Lung (tissue), 11 donors: ENCODE measurements at regions not wholly inside any gene's neighbourhood (a gene's known extent, or its start where the extent isn't known, plus 50 kb on each side); places are given as distances from the start of the nearest gene placed in this dataset.

Experiments
- ATAC-seq: fragments of 200-7000 bp; cut with Tn5 transposase; one replicate; pipeline ENCODE4 v1.9.1; 2020; ENCODE audit warnings: moderate number of reproducible peaks; ENCODE audit not compliant: insufficient read depth, low FRiP score
- DNase-seq, 3 donors: peaks; one replicate each; pipeline ENCODE4 v3.0.0-alpha.2; 2013 to 2017
- H3K27ac ChIP-seq, 2 donors: one replicate each; pipeline ENCODE4 v1.5.1; 2013; ENCODE audit warnings: mild to moderate bottlenecking in 2 of 2, moderate library complexity in 2 of 2, control low read depth in 1 of 2, inconsistent platforms in 1 of 2, low read depth in 1 of 2, low read length in 1 of 2
- H3K27me3 ChIP-seq, 3 donors: one replicate each; pipeline ENCODE4 v1.5.1; 2013; ENCODE audit warnings: low read length in 2 of 3; ENCODE audit not compliant: control insufficient read depth in 3 of 3, insufficient read depth in 3 of 3
- H3K36me3 ChIP-seq, 4 donors: one replicate each; pipeline ENCODE4 v1.5.1; 2013; ENCODE audit warnings: low read length in 4 of 4, mild to moderate bottlenecking in 1 of 4, moderate library complexity in 1 of 4; ENCODE audit not compliant: control insufficient read depth in 4 of 4, insufficient read depth in 4 of 4
- H3K4me1 ChIP-seq, 5 donors: one replicate each; pipeline ENCODE4 v1.5.1; 2013; ENCODE audit warnings: low read length in 5 of 5, mild to moderate bottlenecking in 2 of 5, moderate library complexity in 1 of 5; ENCODE audit not compliant: control insufficient read depth in 5 of 5, insufficient read depth in 5 of 5
- H3K4me3 ChIP-seq: one replicate; pipeline ENCODE4 v1.5.1; 2013; ENCODE audit warnings: mild to moderate bottlenecking, control low read depth, moderate library complexity
- H3K9ac ChIP-seq, 2 donors: one replicate each; pipeline ENCODE4 v1.5.1; 2013; ENCODE audit warnings: low read length in 2 of 2, control low read depth in 1 of 2; ENCODE audit not compliant: insufficient read depth in 1 of 2
- H3K9me3 ChIP-seq, 4 donors: one replicate each; pipeline ENCODE4 v1.5.1; 2013; ENCODE audit warnings: low read length in 3 of 4, mild to moderate bottlenecking in 1 of 4, moderate library complexity in 1 of 4; ENCODE audit not compliant: control insufficient read depth in 4 of 4, insufficient read depth in 3 of 4
- CTCF ChIP-seq: IDR thresholded peaks from 2 replicates; pipeline ENCODE4 v1.5.1; 2012; ENCODE audit warnings: mild to moderate bottlenecking; ENCODE audit errors: control extremely low read depth, extremely low read depth
- WGBS, 2 donors: extraction: QIAGEN DNeasy Blood & Tissue Kit; methylation state at CpG; one replicate each; pipeline ENCODE4 v1.1.7; 2013; 5-methylcytosine and 5-hydroxymethylcytosine counted together
- donor health status: control.
- donor health status: control.
- donor health status: Bipolar disorder and iron deficiency.
- donor health status: healthy.
- donor health status: DM: yes; HTN: yes; CAD: no.

GRCh38 chr17:17400566-17401184 is 76.1 kb upstream of the MED9 start:
- WGBS, 2 donors, result 88 to 89% methylated on average over 14 of the region's 14 CpGs
- TF ChIP-seq CTCF, result no peak

GRCh38 chr17:17401271-17401781 is 75.5 kb upstream of the MED9 start:
- no peak for ATAC-seq
- 71 to 72% methylated on average over 12 of the region's 12 CpGs for WGBS, 2 donors
- no peak for TF ChIP-seq CTCF

More at GRCh38 chr17:17400566-17401184, 76.1 kb upstream of the MED9 start:
- H3K4me3 ChIP-seq, result no peak overlapping the region
- ATAC-seq (no peak), DNase-seq (no peak)
- no peak overlapping the region for H3K27ac ChIP-seq
- peaks cover 0 to 20% (median 7%) of the 10 kb centered on the region in 5 donors for H3K4me1 ChIP-seq
- H3K9ac ChIP-seq, result no peak overlapping the region
- no peaks in the 10 kb centered on the region for H3K36me3 ChIP-seq
- peaks cover 0 to 2% (median 0%) of the 10 kb centered on the region in 4 donors for H3K9me3 ChIP-seq
- H3K27me3 ChIP-seq, result no peaks in the 10 kb centered on the region

GRCh38 chr17:17402558-17402957 is 74.2 kb upstream of the MED9 start:
- H3K4me1 ChIP-seq, result peaks cover 0 to 20% (median 7%) of the 10 kb centered on the region in 5 donors
- H3K27me3 ChIP-seq, result no peaks in the 10 kb centered on the region
- WGBS, 2 donors, result 76 to 78% methylated on average over 6 of the region's 6 CpGs
- no peak for TF ChIP-seq CTCF
- DNase-seq, result no peak
- no peak overlapping the region for H3K9ac ChIP-seq
- no peak overlapping the region for H3K27ac ChIP-seq
- no peaks in the 10 kb centered on the region for H3K9me3 ChIP-seq
- H3K4me3 ChIP-seq, result no peak overlapping the region
- ATAC-seq, result no peak
- H3K36me3 ChIP-seq, result no peaks in the 10 kb centered on the region

More at GRCh38 chr17:17401271-17401781, 75.5 kb upstream of the MED9 start:
- no peaks in the 10 kb centered on the region for H3K27me3 ChIP-seq
- H3K36me3 ChIP-seq, result no peaks in the 10 kb centered on the region
- no peak overlapping the region for H3K4me3 ChIP-seq
- DNase-seq, result no peak
- no peak overlapping the region for H3K9ac ChIP-seq
- H3K9me3 ChIP-seq, result peaks cover 0 to 2% (median 0%) of the 10 kb centered on the region in 4 donors
- peaks cover 0 to 20% (median 7%) of the 10 kb centered on the region in 5 donors for H3K4me1 ChIP-seq
- no peak overlapping the region for H3K27ac ChIP-seq
